ENCODE measurements at regions not wholly inside any gene's neighbourhood (a gene's known extent, or its start where the extent isn't known, plus 50 kb on each side); places are given as distances from the start of the nearest gene placed in this dataset.

DNA sequence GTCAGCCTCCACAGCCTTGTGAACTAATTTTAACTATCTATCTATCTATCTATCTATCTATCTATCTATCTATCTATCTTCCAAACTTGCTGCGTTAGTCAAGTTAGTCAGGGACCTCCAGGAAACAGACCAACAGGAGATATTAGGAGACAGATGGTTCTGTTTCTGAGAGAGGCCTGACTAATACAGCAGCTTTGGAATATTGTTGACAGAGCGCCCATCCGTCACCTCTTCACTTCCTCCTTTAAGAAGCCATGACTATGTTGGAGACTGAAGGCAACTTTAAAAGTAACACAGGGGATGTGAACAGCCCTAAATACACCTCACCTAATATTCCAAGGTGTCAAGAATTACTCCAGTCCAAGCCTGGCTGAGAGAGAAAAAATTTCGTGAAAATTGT lies 280.9 kb upstream of the IGFBP3 start:
- TF ChIP-seq CREM (CRISPR knock-in tag; IDR thresholded peaks at IDR 0.05) (no peak), ELF4 (CRISPR knock-in tag; IDR thresholded peaks at IDR 0.05; ENCODE audit: low read depth) (no peak)
- TF ChIP-seq, protein P1, sequence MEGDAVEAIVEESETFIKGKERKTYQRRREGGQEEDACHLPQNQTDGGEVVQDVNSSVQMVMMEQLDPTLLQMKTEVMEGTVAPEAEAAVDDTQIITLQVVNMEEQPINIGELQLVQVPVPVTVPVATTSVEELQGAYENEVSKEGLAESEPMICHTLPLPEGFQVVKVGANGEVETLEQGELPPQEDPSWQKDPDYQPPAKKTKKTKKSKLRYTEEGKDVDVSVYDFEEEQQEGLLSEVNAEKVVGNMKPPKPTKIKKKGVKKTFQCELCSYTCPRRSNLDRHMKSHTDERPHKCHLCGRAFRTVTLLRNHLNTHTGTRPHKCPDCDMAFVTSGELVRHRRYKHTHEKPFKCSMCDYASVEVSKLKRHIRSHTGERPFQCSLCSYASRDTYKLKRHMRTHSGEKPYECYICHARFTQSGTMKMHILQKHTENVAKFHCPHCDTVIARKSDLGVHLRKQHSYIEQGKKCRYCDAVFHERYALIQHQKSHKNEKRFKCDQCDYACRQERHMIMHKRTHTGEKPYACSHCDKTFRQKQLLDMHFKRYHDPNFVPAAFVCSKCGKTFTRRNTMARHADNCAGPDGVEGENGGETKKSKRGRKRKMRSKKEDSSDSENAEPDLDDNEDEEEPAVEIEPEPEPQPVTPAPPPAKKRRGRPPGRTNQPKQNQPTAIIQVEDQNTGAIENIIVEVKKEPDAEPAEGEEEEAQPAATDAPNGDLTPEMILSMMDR (IDR thresholded peaks at IDR 0.05): no peak
